ENCODE measurements at regions not wholly inside any gene's neighbourhood (a gene's known extent, or its start where the extent isn't known, plus 50 kb on each side); places are given as distances from the start of the nearest gene placed in this dataset.
"Not testable (repeated sequence)": the region's sequence is repeated elsewhere in the genome, so short reads cannot be mapped to it uniquely, and the experiment has no call there.

GRCh38 chr4:106869551-106869950, 166.6 kb downstream of the DKK2 start:
- DNase-seq (ENCODE audit: low read depth in 2 of 2) = no peak

- no peak for DNase-seq (ENCODE audit: low read depth in 2 of 2)
Measured at GRCh38 chr4:106868381-106869035, 167.6 kb downstream of the DKK2 start.

- DNase-seq (ENCODE audit: low read depth in 2 of 2) = no peak
Measured at GRCh38 chr4:106864231-106864630, 171.9 kb downstream of the DKK2 start.

- no peak for DNase-seq (ENCODE audit: low read depth in 2 of 2)
Measured at GRCh38 chr4:106854569-106855351, 181.4 kb downstream of the DKK2 start.

GRCh38 chr4:106852426-106852825, 183.7 kb downstream of the DKK2 start:
- no peak for DNase-seq (ENCODE audit: low read depth in 2 of 2)

GRCh38 chr4:106851726-106852125, 184.4 kb downstream of the DKK2 start:
- no peak for DNase-seq (ENCODE audit: low read depth in 2 of 2)

DNA sequence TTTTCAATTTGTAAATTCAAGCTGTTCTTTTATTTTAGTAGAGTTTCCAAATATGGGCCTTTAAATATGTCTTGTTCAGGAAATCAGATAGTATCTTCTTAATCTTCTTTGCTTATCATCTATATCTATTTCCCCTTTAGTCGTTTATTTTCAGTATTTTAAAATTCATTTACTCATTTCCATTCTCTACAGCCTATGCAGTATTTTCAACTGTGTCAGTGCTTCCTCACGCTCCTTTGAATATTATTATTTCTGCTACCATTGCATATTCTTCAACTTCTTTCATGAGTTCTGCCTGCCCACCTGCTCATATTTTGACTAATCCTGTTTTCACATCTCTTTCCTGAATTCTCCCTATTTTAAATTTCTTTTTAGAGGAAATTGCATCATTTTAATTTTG, 185.4 kb downstream of the DKK2 start:
- DNase-seq (ENCODE audit: low read depth in 2 of 2) = no peak

- no peak for DNase-seq (ENCODE audit: low read depth in 2 of 2)
Measured at GRCh38 chr4:106835919-106836318, 200.2 kb downstream of the DKK2 start.

DNA sequence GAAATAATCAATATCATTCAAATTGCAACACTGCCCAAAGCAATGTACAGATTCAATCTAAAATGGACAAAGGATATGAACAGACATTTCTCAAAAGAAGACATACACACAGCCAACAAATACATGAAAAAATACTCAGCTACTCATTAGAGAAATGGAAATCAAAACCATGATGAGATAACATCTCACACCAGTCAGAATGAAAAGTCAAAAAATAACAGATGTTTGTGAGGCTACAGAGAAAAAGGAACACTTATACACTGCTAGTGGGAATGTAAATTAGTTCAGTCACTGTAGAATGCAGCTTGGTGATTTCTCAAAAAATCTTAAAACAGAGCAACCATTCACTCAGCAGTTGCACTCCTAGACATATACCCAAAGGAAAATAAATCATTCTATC, 205.2 kb downstream of the DKK2 start:
- DNase-seq (ENCODE audit: low read depth in 2 of 2) = no peak

DNA sequence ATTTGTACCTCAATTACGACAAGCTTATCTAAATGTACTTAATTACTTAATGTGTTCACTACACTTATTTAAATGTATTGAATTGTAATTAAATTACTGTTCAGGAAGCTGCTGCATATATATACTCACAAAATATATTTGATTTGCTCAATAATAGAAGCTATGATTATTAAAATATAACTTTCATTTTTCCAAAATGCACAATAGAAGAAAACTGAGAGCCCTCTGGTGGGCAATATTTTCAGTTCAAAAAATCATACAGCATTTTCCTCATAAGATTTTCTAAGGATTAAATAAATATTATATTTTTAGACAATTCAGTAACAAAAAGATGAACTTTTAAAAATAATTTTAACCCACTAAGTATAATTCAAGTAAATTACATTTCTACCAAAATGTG, 217.3 kb downstream of the DKK2 start:
- no peak for DNase-seq (ENCODE audit: low read depth in 2 of 2)

DNA sequence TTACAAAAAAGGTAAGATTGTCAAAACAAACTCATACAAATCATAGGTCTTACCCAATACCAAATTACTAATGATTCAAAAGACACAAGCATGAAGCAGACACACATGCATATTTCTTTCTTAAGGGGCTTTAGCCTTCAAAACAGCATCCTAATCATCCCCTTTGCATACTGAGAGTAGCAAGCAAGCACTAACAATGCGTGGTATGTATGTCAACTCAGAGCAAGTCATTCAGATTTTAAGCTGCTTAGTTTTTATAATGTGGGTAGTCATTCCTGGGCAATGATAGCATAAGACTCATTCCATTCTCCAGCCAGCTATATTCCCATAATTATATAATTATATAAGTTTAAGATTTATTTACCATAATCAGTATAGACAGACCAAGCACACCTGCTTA, 219.6 kb downstream of the DKK2 start:
- no peak for DNase-seq (ENCODE audit: low read depth in 2 of 2)

- DNase-seq (ENCODE audit: low read depth in 2 of 2) = no peak
Measured at GRCh38 chr4:106810122-106810521, 226.0 kb downstream of the DKK2 start.

DNA sequence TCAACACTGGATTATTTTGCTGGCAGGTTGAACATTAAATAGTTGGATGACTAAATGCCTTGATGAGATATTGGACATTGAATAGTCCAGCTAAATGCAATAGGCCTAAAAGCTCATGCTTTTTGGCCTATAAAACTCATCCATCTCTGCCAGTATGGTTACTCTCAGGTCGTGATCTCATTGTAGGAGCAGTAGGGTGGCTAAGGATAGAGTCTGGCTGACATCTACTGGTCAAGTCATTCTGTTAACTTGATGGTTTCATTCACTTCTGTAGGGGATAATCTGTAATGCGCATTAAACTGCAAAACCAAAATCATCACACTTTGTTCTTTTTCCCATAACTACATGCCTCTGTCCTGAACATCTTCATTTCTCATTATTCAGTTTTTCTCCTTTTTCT, 227.0 kb downstream of the DKK2 start:
- no peak for DNase-seq (ENCODE audit: low read depth in 2 of 2)

DNA sequence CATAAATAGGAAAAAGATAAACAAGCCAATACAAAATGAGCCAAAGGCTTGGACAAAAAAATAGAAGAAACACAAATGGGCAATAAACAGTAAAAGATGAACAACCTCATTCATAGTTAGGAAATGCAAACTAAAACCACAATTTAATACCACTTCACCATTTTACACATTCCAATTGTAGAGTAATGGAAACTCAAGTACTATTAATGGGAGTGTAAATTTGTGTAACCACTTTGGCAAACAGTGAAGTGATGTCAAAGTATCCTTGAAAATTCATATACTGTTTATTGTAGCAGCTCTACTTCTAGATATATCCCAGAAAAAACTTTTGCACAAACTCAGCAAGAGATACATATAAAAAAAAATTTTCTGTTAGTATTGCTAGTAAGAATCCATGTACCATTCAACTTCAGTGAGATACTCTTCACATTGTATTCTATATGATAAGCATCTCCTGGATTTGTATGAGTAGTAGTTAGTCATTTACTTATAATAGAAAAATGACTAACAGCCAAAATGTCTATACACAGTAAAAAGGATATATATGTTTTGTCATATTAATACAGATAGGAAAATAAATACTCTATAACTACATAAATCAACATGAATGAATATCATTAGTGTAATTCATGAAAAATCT, 229.8 kb downstream of the DKK2 start:
- DNase-seq (ENCODE audit: low read depth in 2 of 2) = no peak

DNA sequence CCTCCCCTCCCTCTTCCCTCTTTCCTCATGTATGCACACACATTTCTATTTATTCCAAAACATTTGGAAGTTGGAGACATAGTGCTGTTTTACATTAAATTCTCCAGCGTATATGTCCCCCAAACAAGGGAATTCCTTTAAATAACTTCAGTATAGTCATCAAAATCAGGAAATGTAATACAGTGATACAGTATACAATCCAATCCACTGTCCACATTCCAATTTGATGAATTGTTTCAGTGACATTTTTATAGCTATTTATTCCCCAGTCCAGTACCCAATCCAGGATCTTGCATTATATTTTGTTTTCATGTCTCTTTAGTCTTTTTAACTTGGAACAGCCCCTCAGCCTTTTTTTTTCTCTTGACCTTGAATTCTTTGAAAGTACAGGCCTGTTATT, 233.0 kb downstream of the DKK2 start:
- DNase-seq (ENCODE audit: low read depth in 2 of 2) = no peak

DNA sequence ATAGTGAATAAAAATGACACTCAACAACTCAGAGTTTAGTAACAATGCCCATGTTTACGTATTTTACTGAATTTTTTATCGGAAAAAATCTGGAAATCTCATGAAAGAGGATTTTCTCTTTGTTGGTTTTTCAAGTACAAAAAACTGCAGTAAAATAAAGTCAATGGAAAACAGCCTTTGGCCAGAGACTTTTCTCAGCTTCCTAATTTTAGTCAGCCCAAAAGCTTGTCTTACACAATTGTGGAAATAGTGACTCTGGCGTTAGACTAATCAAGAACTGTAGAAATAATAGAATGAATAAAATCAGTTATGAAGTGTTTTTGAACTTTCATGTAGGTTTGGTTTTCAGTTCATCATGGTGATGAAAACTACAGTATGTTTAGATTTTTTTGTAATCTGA, 234.7 kb downstream of the DKK2 start:
- no peak for DNase-seq (ENCODE audit: low read depth in 2 of 2)

GRCh38 chr4:106796876-106797275, 239.2 kb downstream of the DKK2 start:
- no peak for DNase-seq (ENCODE audit: low read depth in 2 of 2)

DNA sequence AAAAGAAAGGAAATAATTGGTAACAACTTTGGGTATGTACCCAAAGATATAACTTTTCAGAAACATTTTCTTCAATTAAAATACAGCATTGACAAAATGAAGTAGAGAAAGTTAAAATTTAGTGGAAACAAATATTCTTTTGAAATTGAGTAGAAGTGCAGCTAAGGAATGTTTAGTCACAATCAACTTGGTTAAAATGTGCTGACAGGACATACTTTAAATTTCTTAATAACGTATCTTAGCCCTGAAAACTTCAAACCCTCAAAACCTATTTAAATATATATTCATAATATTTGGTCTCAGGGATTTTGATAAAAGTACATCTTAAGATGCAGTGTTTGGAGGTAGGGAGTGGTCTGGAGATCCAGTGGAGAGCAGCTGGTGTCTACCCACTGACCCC, 240.8 kb downstream of the DKK2 start:
- no peak for DNase-seq (ENCODE audit: low read depth in 2 of 2)

DNA sequence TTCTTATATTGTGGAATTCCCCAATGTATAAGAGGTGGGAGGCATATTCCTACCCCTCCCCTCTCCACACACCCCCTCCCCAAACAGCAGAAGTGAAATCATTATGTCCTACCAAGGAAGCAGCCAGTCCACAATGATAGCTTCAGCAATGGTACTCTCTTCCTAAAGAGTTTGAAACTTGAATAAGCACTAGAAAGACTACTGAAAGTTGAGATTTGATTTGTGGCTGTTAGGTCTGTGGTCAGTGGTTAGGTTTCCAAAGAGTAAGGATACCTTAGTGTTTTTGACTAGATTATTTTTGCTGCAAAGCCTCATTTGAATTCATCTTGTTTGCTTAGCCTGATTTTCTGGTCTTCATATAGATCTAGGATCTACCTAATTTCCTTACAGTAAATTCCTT, 242.2 kb downstream of the DKK2 start:
- no peak for DNase-seq (ENCODE audit: low read depth in 2 of 2)

DNA sequence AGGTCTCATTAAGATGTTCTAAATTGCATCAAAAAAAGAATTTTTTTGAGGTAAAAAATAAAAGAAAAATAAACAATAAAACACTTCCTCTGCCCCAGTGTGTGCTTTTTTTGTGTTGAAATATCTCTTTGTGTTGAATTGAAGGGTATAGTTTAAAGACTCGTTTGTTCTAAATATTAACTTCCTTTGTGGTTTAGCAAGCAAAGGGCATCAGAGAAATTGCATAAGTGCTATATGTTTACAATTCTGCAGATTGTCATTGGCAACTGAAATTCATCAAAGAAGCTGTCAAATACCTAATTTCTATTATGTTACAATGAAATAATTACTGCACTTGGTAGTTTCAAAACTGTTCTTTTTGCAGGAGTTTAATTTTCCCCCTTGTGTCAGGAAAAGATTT, 260.5 kb downstream of the DKK2 start:
- DNase-seq (ENCODE audit: low read depth in 2 of 2) = no peak

DNA sequence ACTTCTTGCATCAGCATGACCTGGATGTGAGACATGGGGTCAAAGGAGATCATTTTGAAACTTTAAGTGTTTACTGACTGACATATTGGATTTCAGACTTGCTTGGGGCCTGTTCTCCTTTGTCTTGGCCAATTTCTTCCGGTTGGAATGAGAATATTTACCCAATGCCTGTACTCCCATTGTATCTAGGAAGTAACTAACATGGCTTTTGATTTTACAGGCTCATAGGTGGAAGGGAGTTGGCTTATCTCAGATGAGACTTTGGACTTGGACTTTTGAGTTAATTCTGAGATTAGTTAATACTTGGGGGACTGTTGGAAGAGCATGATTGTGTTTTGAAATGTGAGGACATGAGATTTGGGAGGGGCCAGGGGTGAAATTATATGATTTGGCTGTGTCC, 262.1 kb downstream of the DKK2 start:
- not testable (repeated sequence) for DNase-seq (ENCODE audit: low read depth in 2 of 2)

- no peak for DNase-seq (ENCODE audit: low read depth in 2 of 2)
Measured at GRCh38 chr4:106773076-106773905, 262.8 kb downstream of the DKK2 start.

All from activated CD4-positive, alpha-beta T cell treated with anti-CD3 and anti-CD28 coated beads for 24 hours (primary cell).